Neural crest cell (in vitro differentiated cells): ENCODE measurements at regions not wholly inside any gene's neighbourhood (a gene's known extent, or its start where the extent isn't known, plus 50 kb on each side); places are given as distances from the start of the nearest gene placed in this dataset.

ENCODE experiments used
- DNase-seq: peaks from one replicate; pipeline ENCODE4 v3.0.0; 2021; ENCODE audit warnings: low read depth, mixed read lengths, low spot score
- H3K27ac Mint-ChIP-seq: one replicate; pipeline ENCODE4 v1.8.0; 2021; ENCODE audit warnings: mild to moderate bottlenecking, mixed read lengths; ENCODE audit not compliant: unreplicated experiment
- H3K27me3 Mint-ChIP-seq: 2 replicates; pipeline ENCODE4 v1.8.0; 2021; ENCODE audit warnings: low read depth, mild to moderate bottlenecking, mixed read lengths
- H3K36me3 Mint-ChIP-seq: 2 replicates; pipeline ENCODE4 v1.8.0; 2021; ENCODE audit warnings: low read depth, mild to moderate bottlenecking, mixed read lengths
- H3K4me1 Mint-ChIP-seq: 2 replicates; pipeline ENCODE4 v1.8.0; 2021; ENCODE audit warnings: mixed read lengths
- H3K4me3 Mint-ChIP-seq: one replicate; pipeline ENCODE4 v1.8.0; 2021; ENCODE audit warnings: mild to moderate bottlenecking, mixed read lengths
- H3K9me3 Mint-ChIP-seq: 2 replicates; pipeline ENCODE4 v1.8.0; 2021; ENCODE audit warnings: mixed read lengths
- CTCF ChIP-seq: fragments of 200-600 bp; sonication (generic); conservative IDR thresholded peaks from 2 replicates; pipeline ENCODE4 v1.5.0; 2021; ENCODE audit warnings: antibody characterized with exemption, mild to moderate bottlenecking

GRCh38 chr5:17381932-17382331 lies 116.1 kb upstream of the TAF11L2 start:
- Mint-ChIP-seq H3K36me3 (no peaks in the 10 kb centered on the region), H3K9me3 (no peaks in the 10 kb centered on the region)

GRCh38 chr5:17383526-17383925 lies 114.5 kb upstream of the TAF11L2 start:
- Mint-ChIP-seq H3K27me3 (no peaks in the 10 kb centered on the region), H3K36me3 (no peaks in the 10 kb centered on the region), H3K4me3 (no peak overlapping the region), H3K9me3 (no peaks in the 10 kb centered on the region), H3K4me1 (peaks cover 4% of the 10 kb centered on the region), H3K27ac (no peak overlapping the region)
- no peak for TF ChIP-seq CTCF
- no peak for DNase-seq

More at GRCh38 chr5:17381932-17382331, 116.1 kb upstream of the TAF11L2 start:
- DNase-seq, result no peak
- TF ChIP-seq CTCF, result no peak
- no peak overlapping the region for H3K4me3 Mint-ChIP-seq
- no peak overlapping the region for H3K27ac Mint-ChIP-seq
- H3K4me1 Mint-ChIP-seq, result peaks cover 4% of the 10 kb centered on the region
- H3K27me3 Mint-ChIP-seq, result no peaks in the 10 kb centered on the region

- DNase-seq, result no peak
- H3K36me3 Mint-ChIP-seq, result no peaks in the 10 kb centered on the region
- TF ChIP-seq CTCF, result no peak
- H3K27ac Mint-ChIP-seq, result no peak overlapping the region
- no peaks in the 10 kb centered on the region for H3K27me3 Mint-ChIP-seq
- no peak overlapping the region for H3K4me3 Mint-ChIP-seq
- peaks cover 4% of the 10 kb centered on the region for H3K4me1 Mint-ChIP-seq
- no peaks in the 10 kb centered on the region for H3K9me3 Mint-ChIP-seq
Measured at GRCh38 chr5:17384181-17384580, 113.8 kb upstream of the TAF11L2 start.

- Mint-ChIP-seq H3K27me3 (no peaks in the 10 kb centered on the region), H3K9me3 (no peaks in the 10 kb centered on the region), H3K4me3 (no peak overlapping the region), H3K4me1 (no peaks in the 10 kb centered on the region), H3K36me3 (no peaks in the 10 kb centered on the region), H3K27ac (no peak overlapping the region)
- no peak for TF ChIP-seq CTCF
- no peak for DNase-seq
Measured at GRCh38 chr5:17388717-17389116, 109.3 kb upstream of the TAF11L2 start.

- H3K36me3 Mint-ChIP-seq, result peaks cover 2% of the 10 kb centered on the region
- H3K27me3 Mint-ChIP-seq, result peaks cover 5% of the 10 kb centered on the region
- DNase-seq, result no peak
- no peaks in the 10 kb centered on the region for H3K4me1 Mint-ChIP-seq
- TF ChIP-seq CTCF, result no peak
- no peak overlapping the region for H3K27ac Mint-ChIP-seq
- H3K4me3 Mint-ChIP-seq, result no peak overlapping the region
- H3K9me3 Mint-ChIP-seq, result peaks cover 6% of the 10 kb centered on the region
Measured at GRCh38 chr5:17394086-17394485, 103.9 kb upstream of the TAF11L2 start.
